ENCODE measurements at regions not wholly inside any gene's neighbourhood (a gene's known extent, or its start where the extent isn't known, plus 50 kb on each side); places are given as distances from the start of the nearest gene placed in this dataset.
"Not testable (repeated sequence)": the region's sequence is repeated elsewhere in the genome, so short reads cannot be mapped to it uniquely, and the experiment has no call there.

DNA sequence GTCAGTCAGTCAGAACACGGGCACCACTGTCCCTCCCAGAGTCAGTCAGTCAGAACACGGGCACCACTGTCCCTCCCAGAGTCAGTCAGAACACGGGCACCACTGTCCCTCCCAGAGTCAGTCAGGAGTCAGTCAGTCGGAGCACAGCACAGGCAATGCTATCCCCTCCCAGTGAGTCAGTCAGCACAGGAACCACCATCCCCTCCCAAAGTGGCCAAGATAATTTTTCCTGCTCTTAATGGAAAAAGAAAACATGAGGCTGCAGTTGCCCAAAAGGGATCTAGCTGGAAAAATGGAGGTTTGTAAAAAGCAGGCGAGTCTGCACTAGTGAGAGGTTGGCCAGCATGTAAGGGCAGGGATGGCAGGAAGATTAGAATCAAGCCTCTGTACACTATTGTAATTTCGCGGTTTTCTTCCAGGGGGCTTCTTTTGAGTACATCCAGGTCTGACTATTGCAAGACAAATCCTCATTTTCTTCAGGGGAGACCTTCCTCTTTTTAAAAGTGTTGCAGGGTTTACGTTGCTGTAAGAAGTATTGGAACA, 213.8 kb downstream of the SIPA1L2 start:
- DNase-seq (ENCODE audit: low spot score) = no peak

DNA sequence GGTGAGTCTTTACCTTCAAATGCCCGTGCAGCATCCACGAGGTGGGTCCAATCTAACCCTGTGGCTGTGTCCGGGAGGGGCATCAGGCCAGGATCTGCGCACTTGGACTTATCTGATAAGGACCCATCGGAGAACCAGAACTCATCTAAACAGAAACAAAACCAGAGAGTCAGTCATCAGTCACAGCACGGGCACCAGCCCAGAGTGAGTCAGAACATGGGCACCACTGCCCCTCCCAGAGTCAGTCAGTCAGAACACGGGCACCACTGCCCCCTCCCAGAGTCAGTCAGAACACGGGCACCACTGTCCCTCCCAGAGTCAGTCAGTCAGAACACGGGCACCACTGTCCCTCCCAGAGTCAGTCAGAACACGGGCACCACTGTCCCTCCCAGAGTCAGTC, 214.5 kb downstream of the SIPA1L2 start:
- DNase-seq (ENCODE audit: low spot score) = not testable (repeated sequence)

DNA sequence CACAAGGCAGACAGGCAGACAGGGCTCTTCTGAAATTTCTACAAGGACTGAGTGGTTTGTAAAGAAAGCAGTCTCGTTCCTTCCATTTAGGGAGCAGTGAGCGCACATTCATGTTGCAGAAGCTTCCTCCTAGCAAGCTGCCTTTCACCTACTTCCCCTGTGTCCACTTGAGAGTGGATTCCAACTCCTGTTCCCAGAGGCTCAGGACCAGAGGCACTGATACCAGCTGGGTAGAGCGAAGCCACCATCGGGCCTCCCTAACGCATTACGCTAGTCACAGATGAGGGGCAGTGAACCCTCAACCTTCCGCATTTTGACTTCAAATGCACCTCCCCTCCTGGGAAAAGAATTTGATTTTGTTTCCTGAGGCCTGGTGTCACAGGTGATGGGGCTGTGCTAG, 215.8 kb downstream of the SIPA1L2 start:
- DNase-seq (ENCODE audit: low spot score) = no peak

DNA sequence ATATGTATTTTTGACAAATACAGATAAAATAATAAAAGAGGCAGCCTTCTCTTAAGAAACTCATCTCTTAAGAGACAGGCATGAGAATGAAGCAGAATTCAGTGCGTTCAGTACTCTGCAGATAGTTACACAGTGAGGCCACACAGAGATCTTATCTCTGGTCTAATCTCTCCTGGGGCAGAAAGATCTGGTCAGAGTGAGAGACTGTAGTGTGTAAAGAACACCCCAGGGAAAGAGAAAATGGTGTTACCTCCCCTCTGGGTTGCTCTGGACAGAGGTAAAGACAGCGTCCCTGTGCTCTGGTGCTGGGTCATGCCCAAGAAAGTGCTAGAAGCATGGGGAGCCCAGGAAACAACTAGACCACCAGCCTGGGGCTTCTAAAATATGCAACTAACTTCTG, 216.3 kb downstream of the SIPA1L2 start:
- DNase-seq (ENCODE audit: low spot score) = no peak

DNA sequence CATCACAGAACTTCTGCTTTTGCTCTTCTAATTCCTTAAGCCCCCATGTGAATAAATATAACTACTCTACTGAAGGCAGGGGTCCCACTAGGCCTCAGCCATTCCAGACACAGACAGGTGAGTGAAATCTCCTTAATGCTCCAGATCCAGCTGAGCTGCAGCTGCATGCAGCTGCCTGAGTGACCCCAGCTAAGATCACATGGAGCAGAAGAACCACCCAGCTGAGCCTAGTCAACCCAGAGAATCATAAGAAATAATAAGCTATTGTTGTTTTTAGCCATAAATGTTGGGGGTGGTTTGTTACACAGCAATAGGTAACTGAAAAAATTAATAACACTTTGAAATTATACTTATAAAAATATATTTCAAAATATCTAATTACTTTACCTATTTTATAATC, 220.3 kb downstream of the SIPA1L2 start:
- DNase-seq (ENCODE audit: low spot score) = no peak

DNA sequence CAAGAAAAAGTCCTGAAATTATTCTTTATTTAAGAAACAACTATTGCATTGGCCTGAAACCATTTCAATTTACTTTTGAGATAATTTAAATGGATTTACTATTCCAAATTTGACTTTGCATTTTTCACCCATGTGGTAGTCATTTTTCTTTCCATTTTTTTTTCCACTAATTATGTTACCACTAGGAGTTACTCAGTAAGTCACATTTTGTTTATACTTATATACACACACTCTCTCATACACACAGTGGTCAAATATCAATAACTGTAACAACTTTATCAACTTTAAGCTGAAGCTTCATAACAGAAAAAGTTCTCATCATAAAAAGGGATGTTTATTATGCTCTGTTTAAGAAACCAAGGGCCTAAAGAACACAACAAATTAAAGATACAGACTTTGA, 222.8 kb downstream of the SIPA1L2 start:
- DNase-seq (ENCODE audit: low spot score) = no peak

DNA sequence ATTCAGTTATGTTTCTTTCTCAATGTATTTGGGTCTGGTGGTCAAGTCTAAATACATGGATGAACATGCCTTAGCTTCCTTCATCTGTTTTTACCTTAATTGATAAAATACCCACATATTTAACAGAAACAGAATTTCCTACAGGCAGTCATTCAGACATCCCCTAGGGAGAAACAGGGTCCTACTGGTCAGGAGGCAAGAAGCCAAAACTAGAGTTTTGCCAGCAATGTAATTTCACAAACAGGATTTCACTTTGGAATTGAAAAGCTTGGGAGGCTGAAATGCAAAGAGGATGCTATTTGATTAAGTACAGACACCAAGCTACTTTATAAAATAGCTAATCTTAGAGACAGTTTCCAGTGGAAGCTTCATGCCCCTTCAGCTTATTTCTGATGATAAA, 224.2 kb downstream of the SIPA1L2 start:
- no peak for DNase-seq (ENCODE audit: low spot score)

DNA sequence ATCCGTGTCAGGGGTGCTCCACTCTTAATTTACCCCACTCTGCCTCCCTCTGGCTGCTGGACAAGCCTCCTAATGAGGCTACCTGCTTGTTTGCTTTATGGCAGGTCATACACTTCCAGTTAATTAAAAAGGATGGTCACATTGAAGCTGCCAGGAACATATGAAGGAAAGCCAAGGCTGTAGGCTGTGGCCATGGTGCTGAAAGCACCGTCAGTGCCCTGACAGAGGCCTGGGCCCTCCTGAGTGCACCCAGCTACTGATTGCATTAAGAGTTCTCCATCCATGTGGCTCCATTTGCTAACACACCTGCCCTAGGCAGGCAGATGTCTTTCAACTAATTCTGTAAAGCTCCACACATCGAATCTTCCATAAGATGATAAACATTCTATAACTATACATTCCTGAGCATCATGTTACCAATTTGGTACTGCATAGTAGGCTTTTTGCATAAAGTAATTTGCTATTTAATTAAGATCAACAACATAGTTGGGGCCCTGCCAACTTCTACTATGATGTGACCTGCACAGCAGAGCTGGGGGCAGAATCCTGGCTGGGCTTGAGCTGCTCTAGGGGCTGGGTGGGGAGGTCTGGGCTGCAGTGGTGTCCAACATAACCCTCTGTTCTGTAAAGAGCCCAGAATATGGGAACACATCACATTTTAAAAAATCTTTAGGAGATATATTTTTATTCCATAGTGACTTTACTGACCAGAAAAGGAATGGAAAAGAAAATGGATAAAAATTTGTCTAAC, 224.8 kb downstream of the SIPA1L2 start:
- no peak for DNase-seq (ENCODE audit: low spot score)

DNA sequence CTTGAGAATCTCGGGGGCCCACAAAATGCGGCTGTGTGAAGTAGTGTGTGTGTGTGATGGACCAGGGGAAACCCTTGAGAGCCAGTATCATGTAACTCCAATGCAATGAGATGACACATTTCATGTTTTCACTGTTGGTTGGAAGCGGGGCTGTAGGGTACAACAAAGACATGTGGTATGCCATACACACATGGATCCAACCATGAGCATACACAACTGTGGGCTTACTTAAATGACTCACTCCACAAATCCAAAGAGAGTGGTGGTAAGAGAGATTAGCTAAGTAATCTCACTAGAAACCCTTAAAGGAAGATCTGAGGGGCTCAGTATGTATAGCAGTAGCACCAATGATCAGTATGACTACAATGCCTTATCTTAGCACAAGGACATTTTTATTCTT, 225.7 kb downstream of the SIPA1L2 start:
- DNase-seq (ENCODE audit: low spot score) = no peak

DNA sequence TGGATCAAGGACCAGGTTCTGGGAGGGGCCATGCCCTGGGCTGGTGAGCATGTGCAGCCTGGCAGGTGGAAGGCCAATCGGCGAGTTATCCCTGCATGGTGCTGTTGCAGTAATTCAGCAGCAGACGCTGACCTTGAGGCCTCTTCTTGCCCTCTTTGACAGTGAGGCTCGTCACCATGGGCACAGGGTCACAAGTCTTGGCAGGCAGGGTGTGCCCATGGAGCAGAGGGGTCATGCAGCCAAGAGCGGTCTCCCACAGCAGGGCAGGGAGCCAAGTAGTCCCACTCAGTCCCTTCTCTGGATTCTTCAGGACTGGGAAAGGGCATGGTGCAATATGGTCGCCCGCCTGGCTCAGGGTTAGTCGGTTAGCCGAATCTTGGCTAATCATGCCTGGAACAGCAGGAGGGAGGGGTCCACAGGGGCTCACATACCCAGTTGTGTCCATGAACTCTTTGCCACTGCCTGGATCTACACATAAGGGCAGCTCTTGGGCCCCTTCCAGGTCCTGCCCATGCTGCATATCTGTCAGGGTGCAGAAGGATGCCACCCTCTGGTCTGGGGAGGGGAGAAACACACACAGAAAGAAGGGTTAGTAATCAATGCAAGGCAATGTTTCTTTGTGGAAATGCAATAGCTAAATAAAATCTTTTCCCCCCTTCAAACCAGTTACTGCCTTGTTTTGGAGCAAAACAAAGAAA, 226.8 kb downstream of the SIPA1L2 start:
- DNase-seq (ENCODE audit: low spot score) = no peak

DNA sequence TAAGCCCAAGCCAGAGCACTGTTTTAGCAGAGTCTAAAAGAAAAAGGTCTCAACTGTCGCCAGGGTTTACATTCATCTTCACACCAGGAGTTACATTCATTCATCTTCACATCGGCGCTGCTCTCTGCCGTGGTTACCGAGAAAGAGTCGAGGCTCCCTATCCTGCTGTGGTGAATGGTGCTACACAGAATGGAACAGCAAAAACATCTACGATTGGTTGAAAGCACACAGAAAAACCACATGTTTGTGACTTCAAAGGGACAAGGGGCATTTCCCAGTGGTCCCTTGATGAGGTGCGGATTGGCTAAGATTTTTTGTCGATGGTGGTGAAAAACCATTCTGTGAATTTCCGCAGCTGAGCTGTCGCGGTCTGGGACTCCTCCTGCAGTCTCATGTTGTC, 231.1 kb downstream of the SIPA1L2 start:
- no peak for DNase-seq (ENCODE audit: low spot score)

DNA sequence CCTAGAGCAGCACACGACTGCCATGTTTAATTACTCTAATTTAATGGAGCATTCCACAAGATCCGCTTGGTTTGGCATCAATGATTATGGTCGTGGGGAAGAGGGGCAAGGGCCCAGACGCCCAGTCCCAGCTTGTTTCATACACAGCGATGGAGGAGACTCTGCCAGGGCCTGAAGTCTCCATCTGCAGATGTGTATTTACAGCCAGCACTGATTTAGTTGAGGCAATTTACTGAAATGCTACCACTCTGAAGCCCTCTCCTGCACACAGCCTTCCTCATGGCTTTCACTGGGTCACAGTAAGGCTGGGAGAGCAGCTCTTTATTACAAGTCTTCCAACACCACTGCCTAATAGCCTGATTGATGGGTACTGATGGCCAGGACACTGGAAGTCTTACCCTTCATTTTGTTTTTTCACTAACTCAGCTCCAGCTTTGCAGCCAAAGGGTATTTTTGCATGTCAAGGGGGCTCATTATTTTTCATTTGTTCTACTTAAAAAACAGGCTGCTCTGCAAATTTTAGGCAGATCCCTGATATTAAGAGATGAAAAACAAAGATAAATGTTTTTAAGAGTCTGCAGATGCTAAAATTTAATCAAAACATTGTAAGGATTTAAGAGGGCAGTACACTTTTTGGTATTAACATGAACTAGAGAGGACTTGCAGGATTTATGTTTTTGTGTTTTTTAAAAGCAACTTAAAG, 236.3 kb downstream of the SIPA1L2 start:
- DNase-seq (ENCODE audit: low spot score) = no peak

DNA sequence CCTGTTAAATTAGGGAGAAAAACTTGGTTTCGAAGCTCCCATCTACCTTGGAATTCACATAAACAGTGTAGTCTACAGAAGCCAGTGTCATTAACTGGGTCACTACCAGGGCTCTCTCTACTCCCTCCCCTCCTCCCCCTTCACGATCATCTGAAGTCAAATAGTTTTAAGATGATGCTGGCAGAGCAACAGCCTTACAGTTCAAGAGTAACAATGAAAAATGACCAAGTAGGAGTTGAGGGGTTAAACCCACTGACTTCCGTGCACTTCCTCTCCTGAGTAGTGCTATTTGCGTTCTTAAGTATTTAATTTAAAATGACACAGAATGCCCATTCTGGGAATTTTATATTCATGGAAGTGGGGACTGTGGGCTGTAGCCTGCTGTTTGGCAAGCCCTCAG, 236.9 kb downstream of the SIPA1L2 start:
- no peak for DNase-seq (ENCODE audit: low spot score)

DNA sequence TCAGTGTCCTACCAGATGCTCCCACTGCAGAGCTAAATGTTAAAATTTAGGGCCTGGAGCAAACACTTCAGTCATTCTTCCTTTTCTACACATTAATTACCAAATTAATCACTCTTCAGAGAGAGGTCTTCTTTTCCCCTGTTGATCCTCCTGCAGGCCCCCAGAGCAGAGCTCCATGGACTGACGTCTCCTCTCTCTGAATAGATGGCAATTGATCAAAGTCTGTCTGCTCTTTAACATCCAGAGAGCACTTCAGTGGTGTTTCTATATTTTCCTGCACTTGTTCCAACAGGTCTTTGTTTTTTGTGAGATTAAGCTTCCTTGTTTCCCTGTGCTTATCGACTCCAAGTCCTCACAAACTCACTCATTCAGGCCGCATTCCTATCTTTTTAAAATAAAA, 239.3 kb downstream of the SIPA1L2 start:
- no peak for DNase-seq (ENCODE audit: low spot score)

DNA sequence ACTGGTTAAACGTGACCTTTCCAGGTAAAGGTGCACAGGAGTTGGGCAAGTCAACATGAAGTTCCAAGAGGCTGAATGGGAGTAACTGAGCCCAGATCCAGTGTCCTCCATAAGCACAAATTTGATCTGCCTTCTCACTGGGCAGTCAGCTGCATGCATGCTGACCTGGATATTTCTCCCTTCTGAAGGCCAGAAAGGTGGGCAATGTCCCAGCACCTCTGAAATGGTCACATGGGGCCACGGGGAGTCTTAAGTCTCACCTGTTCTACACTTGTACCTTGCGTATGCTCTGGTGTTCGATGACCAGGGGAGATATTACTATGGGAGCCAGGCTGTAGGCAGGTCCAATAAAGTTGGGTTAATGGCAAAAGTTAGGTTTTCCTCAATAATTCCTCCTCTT, 240.2 kb downstream of the SIPA1L2 start:
- DNase-seq (ENCODE audit: low spot score) = no peak

DNA sequence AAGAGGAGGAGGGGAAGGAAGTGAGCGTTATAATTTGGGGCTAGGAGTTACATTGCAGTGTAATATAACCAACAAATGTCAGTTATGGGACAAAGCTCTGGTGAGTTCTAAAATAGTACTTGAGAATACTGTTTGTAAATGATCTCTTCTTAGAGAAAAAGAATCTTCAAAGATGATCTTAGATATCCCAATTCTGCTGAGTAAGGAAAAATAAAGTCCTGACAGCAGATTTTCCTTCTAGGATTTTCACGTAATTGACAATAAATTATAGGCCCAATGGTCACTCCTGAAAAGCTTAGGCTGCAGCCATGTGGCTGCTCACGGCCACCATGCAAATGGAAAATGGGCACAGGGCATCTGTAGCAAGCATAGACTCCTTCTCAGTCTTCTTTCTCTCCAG, 241.6 kb downstream of the SIPA1L2 start:
- no peak for DNase-seq (ENCODE audit: low spot score)

DNA sequence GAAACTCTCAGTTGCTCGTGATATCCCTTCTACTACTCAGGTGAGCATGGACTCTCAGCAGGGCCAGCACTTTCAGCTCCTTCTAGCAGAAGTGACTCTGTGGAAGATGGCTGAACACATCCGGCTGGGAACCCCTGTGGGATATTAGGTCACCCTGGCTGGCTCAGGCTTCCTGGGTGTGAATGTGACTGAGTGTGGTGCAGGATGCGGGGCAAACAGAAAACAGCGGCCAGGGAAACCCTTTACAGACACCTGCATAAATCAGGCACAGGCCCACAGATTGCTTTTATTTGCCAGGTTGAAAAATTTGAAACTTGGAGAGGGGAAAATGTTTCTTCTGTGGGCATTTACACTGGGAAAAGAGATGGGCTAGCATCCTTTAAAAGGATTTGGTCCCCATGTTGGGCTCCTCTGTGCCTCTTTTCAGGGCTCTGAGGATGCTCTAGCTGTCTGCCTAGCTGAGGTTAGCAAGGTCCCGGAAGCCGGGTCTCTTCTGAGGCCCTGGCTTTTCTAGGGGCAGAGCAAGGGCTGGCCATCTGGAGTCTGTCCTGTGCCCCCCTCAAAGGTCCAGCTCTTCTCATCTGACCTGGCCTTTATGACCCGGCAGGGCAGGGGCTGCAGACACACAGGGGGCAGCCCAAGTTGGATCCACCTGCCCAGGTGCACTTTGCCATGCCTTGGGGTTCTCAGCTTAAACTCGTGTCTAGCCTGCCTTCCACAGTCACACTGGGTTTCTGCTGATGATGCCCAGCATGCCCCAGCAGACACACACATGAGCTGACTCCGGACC, 243.0 kb downstream of the SIPA1L2 start:
- DNase-seq (ENCODE audit: low spot score) = no peak

DNA sequence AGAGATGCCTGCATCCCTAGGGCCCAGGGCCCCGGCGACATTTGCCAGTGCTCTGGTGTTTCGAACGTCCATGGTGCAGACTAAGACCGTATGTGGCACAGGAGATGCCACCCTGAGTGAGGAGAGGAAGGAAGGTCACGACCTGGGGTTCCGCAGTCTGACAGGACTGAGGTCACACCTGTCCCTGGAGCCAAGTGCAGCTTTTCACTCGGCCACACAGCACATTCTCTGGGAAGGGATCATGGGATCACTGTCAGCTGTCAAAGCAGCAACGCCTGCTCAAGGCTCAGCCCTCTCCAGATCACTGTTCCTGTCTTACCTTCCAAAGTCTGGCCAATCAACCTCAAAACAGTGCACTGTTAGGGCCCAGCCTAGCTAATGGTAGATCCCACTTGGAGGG, 243.6 kb downstream of the SIPA1L2 start:
- DNase-seq (ENCODE audit: low spot score) = no peak

DNA sequence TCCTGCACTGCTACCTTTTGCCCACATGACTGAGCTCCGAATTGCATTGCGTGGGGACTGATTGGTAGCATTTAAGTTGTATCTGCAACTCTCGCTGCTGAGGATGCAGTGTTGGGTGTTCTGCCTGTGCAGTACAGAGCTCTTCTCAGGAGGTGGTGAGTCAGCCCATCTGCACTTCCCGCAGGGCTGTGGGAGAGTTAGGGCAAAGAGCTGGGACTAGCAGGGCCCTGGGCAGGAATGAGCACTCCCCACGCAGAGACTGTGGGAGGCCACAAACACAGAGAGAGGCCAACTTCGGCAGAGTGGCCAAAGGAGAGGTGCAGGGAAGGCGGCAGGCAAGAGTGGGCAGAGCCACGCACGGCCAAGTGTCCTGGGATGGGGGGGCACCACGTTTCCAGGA, 244.7 kb downstream of the SIPA1L2 start:
- DNase-seq (ENCODE audit: low spot score) = no peak

DNA sequence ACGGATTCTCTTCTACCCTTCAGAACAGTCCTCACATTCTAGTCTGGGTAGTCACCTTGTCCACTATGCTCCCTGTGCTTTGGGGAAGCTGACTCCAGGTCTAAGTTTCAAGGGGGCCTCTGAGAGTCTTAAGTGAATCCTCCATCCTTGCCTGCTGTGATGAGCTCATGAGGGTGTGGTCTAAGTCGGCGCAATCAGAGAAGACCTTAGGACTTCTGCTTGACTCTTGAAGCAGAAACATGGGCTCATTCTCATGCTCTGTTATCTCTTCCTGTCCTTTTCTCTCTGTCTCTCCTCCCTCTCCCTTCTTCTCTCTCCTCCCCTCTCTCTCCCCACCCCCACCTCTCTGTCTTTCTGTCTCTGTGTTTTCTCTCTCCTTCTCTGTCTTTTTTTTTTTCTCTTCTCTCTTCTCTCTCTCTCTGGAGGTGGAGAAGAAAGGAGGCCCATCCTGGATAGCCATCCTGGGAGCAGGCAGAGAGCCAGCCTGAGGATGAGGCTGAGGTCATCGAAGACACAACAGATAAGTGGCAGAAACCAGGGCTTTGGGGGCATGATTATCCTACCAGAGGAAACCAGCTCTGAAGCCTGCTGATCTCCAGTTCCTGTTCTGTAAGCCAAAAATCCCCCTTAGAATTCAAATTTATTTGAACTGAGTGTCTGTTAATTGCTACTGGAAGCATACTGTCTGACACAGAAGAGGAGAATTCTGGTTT, 245.6 kb downstream of the SIPA1L2 start:
- no peak for DNase-seq (ENCODE audit: low spot score)

DNA sequence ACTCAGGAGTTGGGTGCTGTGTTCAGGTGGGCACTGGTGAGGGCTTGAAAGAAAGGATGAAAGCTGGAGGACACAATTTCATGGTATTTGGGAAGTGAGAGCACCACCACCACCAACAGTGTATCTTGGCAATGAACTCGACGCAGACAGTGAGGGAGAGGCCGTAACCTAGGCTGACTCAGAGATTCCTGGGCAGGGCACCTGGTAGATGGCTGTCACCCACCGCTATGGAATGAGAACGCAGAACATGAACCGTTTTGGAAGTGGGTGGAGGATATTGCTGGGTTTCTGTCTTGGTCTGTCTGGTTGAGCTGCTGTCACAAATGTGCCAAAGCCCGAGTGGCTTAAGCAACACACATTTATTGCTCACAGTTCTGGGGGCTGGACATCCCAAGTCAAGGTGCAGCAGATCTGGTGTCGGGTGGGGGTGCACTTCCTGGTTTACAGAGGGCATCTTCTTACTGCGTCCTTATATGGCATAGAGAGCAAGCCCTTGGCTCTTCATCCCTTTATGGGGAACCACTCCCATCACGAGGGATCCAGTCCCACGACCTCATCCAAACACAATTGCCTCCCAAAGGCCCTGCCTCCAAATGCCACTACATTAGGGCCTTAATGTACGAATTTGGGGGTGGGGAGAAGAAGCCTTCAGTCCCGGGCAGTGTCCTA, 246.3 kb downstream of the SIPA1L2 start:
- no peak for DNase-seq (ENCODE audit: low spot score)

Data from CD4-positive, alpha-beta T cell treated with Interleukin-6 at 100 ng/mL for 8 hours (primary cell).